T-helper 2 cell treated with Interferon-gamma antibody and Interleukin-4, amounts not matched to agents 100 ng/mL and 5 ng/mL, for 36 hours (primary cell): ENCODE measurements at regions not wholly inside any gene's neighbourhood (a gene's known extent, or its start where the extent isn't known, plus 50 kb on each side); places are given as distances from the start of the nearest gene placed in this dataset.
"Not testable (repeated sequence)": the region's sequence is repeated elsewhere in the genome, so short reads cannot be mapped to it uniquely, and the experiment has no call there.

Experiments used
- intact Hi-C: fragments of 100-400 bp; cut with micrococcal nuclease; formaldehyde crosslinking; loops from one replicate; pipeline ENCODE4 v1.15.1; 2023

- intact Hi-C loops = no loop called here
These were observed 1064.6 kb upstream of the SLIT2 start for GRCh38 chr4:19187096-19187495.

GRCh38 chr4:19181631-19182030 lies 1070.1 kb upstream of the SLIT2 start:
- intact Hi-C loops = not testable (repeated sequence)

GRCh38 chr4:19178835-19179234 lies 1072.9 kb upstream of the SLIT2 start:
- intact Hi-C loops = no loop called here

- intact Hi-C loops = no loop called here
These were observed 1074.1 kb upstream of the SLIT2 start for GRCh38 chr4:19177616-19178015.

DNA sequence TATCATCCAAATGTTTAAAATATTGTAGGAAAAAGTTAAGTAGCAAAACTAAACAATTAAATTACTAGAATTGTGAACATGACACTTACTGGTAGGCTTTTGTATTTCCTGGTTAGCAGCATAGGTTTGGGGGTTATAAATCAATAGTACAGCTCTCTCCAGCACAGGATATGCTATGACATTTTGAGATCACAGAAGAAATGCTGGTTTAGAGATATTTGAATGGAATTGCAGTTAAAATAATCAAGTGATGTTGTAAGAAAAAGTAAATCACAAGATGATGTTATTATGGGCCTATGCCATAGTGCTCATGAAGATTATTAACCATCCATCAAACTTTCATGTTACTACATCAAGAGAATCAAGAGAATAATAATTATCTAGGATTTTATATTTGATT lies 1079.9 kb upstream of the SLIT2 start:
- intact Hi-C loops = no loop called here

DNA sequence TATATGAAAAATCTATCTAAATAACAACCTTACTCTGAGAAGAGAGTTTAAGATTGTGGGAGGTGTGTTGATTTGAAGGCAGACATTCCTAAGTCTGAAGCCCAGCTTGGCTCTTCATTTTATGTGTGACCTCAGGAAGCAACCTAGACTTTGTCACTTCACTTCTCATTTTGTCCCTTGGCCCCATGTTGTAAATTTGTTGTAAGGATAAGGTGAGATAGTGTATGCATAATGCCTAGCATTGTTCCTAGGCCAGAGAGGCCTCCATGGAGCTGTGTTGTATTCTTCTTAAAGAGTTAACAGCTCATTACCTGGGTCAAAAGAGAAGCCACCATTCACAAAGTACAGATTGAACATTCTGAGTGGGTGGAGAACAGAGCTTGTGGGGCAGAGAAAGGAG lies 1084.4 kb upstream of the SLIT2 start:
- intact Hi-C loops = no loop called here

DNA sequence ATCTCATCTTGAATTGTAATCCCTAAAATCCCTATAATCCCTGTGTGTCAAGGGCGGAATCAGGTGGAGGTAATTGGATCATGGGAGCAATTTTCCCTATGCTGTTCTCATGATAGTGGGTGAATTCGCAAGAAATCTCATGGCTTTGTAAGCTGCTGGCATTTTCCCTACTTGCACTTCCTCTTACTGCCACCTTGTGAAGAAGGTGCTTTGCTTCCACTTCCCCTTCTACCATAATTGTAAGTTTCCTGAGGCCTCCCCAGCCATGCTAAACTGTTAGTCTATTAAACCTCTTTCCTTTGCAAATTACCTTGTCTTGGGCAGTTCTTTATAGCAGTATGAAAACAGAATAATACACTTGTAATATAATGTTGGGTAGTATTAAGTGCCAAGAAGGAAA lies 1087.4 kb upstream of the SLIT2 start:
- intact Hi-C loops = no loop called here

DNA sequence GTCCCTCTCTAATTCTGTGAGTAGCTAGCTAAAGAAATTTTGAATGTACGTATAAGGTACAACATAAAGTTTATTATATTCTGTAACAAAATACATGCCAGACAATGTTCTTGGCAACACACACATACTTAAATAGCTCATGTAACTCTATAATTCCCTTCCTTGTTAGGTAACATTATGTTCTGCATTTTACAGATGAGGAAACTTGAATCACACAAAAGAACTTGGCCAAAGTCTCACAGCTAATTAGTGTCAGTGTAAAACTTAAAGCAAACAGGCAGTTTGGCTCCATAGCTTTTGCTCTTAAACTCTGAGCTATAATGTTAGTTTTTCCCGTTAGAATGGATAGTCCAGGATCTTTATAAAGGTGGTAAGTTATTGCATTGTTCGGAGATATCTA lies 1091.8 kb upstream of the SLIT2 start:
- intact Hi-C loops = no loop called here

DNA sequence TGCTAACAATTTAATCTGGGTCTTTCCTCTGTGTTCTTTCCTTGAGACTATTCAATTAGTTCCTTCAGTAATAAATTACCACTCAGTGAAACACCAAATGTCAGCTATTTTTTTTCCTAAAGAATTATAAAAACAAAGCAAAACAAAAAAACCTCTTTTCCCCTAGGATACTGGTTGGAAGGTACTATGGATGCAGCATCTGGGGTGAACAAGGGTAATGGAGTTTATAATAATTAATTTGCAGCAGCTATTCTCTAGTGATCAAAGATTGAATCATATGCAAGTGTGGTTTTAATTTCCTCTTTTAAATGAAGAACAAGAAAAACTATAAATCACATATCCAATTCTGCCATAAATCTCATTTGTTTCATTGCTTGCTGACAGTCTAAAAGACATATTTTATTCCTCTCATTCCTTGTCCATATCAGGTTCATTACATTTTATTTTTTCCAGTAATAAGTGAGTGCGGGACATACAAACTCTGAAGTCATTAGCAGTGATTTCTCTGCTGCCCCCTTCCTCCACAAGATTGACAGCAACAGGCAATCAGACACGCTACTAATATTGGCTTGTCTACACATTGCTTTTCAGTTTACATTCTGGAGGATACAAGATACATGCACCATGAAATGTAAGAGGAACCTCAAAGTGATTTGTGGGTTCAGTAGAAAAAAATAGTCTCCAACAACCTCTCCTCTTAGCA lies 1093.4 kb upstream of the SLIT2 start:
- intact Hi-C loops = no loop called here

DNA sequence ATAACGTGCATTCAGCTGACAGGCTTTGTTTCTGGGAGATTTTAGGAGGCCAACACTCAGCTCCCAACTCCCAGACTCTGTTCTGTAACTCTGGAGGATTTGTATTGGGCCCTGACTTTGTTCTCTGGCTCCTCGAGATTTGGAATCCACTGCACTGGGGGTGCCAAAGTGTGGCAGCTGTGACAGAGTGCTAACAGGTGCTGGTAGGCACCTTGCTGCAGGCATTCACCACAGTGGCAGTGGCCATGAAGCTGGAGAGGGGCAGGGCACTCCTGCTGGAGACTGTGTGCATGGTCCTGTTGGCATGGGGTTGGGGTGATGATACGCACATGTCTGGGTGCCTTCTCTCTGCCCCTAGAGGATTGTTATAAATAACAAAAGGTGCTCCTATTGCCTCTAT lies 1094.9 kb upstream of the SLIT2 start:
- intact Hi-C loops = no loop called here

DNA sequence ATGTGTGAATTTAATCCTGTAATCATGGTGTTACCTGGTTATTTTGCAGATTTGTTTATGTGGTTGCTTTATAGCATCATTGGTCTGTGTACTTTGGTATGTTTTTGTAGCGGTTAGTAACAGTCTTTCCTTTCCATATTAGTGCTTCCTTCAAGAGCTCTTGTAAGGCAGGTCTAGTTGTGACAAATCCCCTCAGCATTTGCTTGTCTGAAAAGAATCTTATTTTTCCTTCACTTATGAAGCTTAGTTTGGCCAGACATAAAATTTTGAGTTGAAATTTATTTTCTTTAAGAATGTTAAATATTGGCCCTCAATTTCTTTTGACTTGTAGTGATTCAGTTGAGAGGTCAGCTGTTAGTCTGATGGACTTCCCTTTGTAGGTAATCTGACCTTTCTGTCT lies 1096.1 kb upstream of the SLIT2 start:
- intact Hi-C loops = no loop called here

DNA sequence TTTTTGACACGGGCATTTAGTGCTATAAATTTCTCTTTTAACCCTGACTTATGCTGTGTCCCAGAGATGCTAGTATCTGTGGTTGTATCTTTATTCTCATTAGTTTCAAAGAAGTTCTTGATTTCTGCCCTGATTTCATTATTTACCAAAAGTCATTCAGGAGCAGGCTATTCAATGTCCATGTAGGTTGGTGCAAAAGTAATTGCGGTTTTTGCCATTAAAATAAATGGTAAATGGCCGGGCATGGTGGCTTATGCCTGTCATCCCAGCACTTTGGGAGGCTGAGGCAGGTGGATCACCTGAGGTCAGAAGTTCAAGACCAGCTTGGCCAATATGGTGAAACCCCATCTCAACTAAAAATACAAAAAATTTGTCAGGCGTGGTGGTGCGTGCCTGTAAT lies 1097.4 kb upstream of the SLIT2 start:
- intact Hi-C loops = not testable (repeated sequence)

GRCh38 chr4:19152264-19152663 lies 1099.4 kb upstream of the SLIT2 start:
- intact Hi-C loops = no loop called here

- intact Hi-C loops = no loop called here
These were observed 1100.0 kb upstream of the SLIT2 start for GRCh38 chr4:19151684-19152083.

DNA sequence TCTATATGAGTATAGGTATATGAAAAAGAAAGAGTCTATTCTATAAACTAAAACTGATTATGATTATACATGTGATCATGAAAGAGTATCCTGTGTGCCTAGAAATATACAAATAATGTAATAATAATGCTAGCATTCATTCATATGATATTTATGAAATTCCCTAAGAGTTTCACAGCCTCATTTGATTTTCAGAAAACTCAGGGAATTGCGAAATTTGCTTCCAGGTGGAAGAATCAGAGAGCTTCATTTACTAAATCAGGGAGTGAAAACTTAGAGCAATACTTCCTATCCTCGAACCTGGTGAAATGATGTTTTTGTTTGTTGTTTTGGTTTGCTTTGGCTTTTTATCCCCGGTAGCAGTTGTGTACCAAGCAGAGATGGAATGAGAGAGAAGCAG lies 1105.7 kb upstream of the SLIT2 start:
- intact Hi-C loops = no loop called here

DNA sequence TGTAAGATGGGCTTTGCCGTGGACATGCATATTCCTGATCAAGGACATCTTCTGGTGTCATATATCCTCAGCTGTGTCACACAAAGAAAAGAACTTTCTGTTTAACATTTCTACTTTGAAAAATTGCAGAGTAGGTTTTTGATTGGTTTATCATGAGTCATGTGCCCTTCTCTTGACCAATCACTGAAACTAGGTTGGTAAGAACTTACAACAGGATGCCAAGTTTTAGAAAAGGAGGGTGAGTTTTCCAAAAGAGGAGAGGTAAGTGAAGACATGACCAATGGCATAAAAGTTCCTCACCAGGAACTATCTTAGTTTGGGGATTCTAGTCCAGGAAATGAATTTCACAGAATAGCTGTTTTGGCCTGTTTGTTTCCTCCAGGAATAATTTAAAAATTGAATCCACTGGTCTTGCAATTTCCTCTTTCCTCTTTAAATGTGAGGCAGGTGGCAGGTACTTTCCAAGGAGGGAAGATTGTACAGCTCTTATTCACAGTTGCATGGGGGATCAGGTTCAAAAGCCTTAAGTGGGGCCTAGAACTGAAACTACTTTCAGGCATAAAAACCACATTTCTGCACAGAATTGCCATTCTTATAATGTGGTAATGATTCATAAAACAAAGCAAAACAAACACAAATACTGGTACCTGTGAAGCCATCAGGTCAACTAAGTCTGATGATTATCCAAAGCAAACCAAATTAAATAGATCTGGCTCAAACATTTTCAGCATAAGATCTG lies 1114.5 kb upstream of the LCORL start:
- intact Hi-C loops = no loop called here

DNA sequence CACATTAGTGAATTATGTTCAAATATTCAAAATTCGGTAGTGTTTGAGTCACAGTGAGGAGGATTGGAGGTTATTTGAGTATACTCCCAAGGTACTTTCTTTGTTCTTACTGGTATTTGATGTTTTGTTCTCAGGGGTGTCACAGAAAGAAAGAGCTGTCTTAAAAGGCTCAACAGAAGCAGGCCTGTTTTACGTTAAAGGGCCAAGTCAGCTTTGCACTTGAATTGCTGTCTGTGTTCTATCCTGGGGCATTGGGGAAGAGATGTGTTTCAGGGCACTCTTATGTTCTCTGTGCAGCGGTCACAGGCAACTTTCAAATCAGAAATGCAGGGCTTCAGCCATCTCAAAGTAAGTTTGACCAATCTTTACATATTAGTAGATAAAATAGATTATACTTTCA lies 1113.1 kb upstream of the LCORL start:
- intact Hi-C loops = no loop called here

DNA sequence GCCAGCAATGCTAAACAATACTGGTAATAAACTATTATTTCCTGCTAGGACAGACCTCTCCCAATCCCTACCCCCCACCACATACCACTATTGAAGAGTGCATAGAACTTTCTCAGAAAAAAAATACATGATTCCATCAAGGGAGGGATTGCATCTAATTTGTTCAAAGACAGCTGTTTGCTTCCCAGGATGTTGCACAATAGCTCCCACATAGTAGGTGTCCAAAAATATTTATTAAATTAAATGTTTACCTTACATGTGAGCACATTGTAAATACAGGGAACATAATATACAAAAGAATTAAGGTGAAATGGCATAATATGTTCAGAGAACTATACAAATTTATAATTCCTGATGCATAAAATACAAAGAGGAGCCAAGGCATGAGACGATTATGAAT lies 1111.8 kb upstream of the LCORL start:
- intact Hi-C loops = no loop called here

GRCh38 chr4:19130866-19131265 lies 1109.3 kb upstream of the LCORL start:
- intact Hi-C loops = no loop called here

GRCh38 chr4:19128176-19128575 lies 1106.6 kb upstream of the LCORL start:
- intact Hi-C loops = no loop called here

- intact Hi-C loops = no loop called here
These were observed 1105.3 kb upstream of the LCORL start for GRCh38 chr4:19126903-19127302.

GRCh38 chr4:19123681-19124080 lies 1102.1 kb upstream of the LCORL start:
- intact Hi-C loops = no loop called here

GRCh38 chr4:19119904-19120560 lies 1098.5 kb upstream of the LCORL start:
- intact Hi-C loops = no loop called here
